OCI-M1 (cell line): ENCODE measurements at regions not wholly inside any gene's neighbourhood (a gene's known extent, or its start where the extent isn't known, plus 50 kb on each side); places are given as distances from the start of the nearest gene placed in this dataset.

ENCODE experiments used
- DNase-seq: peaks from one replicate; lab custom pipeline; 2025; lab: John Stamatoyannopoulos, UW

GRCh38 chr5:116361979-116362577, 212.5 kb downstream of the SEMA6A start:
- DNase-seq, result no peak

GRCh38 chr5:116361171-116361967, 213.3 kb downstream of the SEMA6A start:
- DNase-seq, result no peak

- DNase-seq, result no peak
These were observed 214.4 kb downstream of the SEMA6A start for GRCh38 chr5:116360008-116360853.

GRCh38 chr5:116359592-116359991, 215.0 kb downstream of the SEMA6A start:
- no peak for DNase-seq

- DNase-seq, result peak; percentile 51
These were observed 215.7 kb downstream of the SEMA6A start for GRCh38 chr5:116358911-116359418.

- no peak for DNase-seq
These were observed 216.6 kb downstream of the SEMA6A start for GRCh38 chr5:116358015-116358523.

GRCh38 chr5:116355819-116356601, 218.6 kb downstream of the SEMA6A start:
- no peak for DNase-seq

- no peak for DNase-seq
These were observed 219.9 kb downstream of the SEMA6A start for GRCh38 chr5:116354699-116355098.

GRCh38 chr5:116347657-116348056, 227.0 kb downstream of the SEMA6A start:
- no peak for DNase-seq

- no peak for DNase-seq
These were observed 230.7 kb downstream of the SEMA6A start for GRCh38 chr5:116343961-116344360.
